ENCODE measurements at regions not wholly inside any gene's neighbourhood (a gene's known extent, or its start where the extent isn't known, plus 50 kb on each side); places are given as distances from the start of the nearest gene placed in this dataset.

GRCh38 chr3:103699228-103699627 is 1264.4 kb downstream of the ZPLD1 start:
- TF ChIP-seq, protein P1, sequence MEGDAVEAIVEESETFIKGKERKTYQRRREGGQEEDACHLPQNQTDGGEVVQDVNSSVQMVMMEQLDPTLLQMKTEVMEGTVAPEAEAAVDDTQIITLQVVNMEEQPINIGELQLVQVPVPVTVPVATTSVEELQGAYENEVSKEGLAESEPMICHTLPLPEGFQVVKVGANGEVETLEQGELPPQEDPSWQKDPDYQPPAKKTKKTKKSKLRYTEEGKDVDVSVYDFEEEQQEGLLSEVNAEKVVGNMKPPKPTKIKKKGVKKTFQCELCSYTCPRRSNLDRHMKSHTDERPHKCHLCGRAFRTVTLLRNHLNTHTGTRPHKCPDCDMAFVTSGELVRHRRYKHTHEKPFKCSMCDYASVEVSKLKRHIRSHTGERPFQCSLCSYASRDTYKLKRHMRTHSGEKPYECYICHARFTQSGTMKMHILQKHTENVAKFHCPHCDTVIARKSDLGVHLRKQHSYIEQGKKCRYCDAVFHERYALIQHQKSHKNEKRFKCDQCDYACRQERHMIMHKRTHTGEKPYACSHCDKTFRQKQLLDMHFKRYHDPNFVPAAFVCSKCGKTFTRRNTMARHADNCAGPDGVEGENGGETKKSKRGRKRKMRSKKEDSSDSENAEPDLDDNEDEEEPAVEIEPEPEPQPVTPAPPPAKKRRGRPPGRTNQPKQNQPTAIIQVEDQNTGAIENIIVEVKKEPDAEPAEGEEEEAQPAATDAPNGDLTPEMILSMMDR (IDR thresholded peaks at IDR 0.05; ENCODE audit: control insufficient read depth, extremely low read depth, insufficient read depth): no peak
- H3K4me3 ChIP-seq (ENCODE audit: low read depth, low read length): no peak overlapping the region
- DNase-seq (ENCODE audit: low read depth): peak; percentile 53

GRCh38 chr3:103705641-103706040 is 1270.8 kb downstream of the ZPLD1 start:
- no peak for DNase-seq (ENCODE audit: low read depth)
- H3K4me3 ChIP-seq (ENCODE audit: low read depth, low read length): no peak overlapping the region
- TF ChIP-seq, protein P1 (IDR thresholded peaks at IDR 0.05; ENCODE audit: control insufficient read depth, extremely low read depth, insufficient read depth): no peak

DNA sequence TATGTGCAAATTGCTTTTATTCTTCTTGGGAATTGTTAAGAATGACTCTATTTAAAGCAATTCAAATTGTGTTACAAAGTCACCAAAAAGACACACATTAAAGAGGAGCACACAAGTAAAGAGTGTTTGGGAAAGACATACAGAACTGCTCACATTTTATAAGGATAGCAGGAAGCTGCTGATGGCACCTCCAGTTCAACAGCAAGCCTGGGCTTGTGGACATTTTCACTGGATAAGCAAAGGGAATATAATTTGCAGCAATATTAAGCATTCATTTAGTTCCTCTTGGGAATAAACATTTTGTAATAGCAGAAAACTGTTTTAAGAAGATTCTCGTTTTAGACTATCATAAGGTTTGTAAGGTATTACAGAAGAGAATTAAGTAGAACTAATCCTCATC is 1271.9 kb downstream of the ZPLD1 start:
- H3K4me3 ChIP-seq (ENCODE audit: low read depth, low read length): no peak overlapping the region
- TF ChIP-seq, protein P1 (IDR thresholded peaks at IDR 0.05; ENCODE audit: control insufficient read depth, extremely low read depth, insufficient read depth): no peak
- no peak for DNase-seq (ENCODE audit: low read depth)

DNA sequence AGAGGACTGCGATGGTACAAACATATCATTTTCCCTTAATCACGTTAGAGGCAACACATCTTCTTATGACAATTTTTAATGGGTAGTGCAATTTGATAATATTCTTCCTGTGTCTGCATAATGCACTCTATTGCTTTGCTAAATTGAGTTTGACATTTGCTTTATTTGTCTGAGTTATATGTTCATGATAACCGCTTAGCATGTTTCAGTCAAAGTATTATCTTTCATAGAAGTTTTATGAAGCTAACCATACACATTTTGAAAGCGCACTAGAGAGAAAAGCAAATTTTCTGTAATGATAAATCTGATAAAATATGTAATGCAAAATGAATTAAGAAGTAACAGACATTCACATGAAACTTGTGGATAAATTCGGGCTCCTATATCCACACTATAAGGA is 1276.9 kb downstream of the ZPLD1 start:
- no peak for DNase-seq (ENCODE audit: low read depth)
- H3K4me3 ChIP-seq (ENCODE audit: low read depth, low read length): no peak overlapping the region
- TF ChIP-seq, protein P1 (IDR thresholded peaks at IDR 0.05; ENCODE audit: control insufficient read depth, extremely low read depth, insufficient read depth): no peak

DNA sequence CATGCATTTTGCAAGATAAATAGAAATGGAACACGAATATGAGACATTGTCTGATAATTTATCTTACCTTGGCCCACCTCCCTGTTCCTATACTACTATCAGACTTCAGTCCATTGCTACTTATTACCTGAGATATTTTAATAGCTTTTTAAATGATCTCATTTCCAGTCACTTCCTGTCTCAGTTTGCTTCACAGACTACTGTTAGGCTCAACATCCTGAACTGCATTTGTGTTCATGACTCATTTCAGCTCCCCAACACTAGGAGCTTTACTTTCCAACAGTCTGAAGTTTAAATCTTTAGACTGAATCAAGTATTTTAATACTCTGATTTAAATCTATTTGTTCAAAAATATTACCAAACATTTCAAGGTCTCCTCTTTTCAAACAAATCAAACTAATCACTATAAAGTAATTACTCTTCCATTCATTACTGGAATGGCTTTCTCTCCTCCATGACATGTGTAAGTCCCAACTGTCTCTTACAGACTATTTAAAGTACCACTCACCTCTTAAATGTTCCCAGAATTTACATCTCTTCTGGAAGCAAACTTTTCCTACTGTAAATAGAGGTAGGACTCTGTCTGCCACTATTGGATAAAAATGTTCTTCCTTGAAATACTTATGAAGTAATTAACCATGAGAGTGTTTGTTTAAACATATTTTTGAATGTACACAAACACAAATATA is 1277.6 kb downstream of the ZPLD1 start:
- TF ChIP-seq, protein P1 (IDR thresholded peaks at IDR 0.05; ENCODE audit: control insufficient read depth, extremely low read depth, insufficient read depth): no peak
- H3K4me3 ChIP-seq (ENCODE audit: low read depth, low read length): no peak overlapping the region
- DNase-seq (ENCODE audit: low read depth): no peak

DNA sequence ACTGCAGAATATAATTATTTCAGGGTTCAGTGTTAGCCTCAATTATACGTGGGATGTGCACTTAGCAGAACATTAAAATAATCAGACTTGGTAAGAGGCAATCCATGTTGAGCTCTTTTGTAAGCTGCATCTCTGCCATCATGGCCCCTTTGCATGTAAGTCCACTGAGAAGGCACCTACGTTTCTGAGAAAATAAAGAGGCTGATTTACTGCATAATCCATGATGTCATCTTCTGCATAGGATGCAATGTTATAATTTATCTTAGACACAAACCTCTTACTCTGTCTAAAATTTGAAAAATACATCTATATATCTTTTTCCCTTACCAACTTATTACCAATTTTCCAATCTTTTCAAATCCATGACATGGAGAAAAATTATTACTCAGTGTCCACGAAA is 1294.7 kb downstream of the ZPLD1 start:
- H3K4me3 ChIP-seq (ENCODE audit: low read depth, low read length): no peak overlapping the region
- DNase-seq (ENCODE audit: low read depth): no peak
- TF ChIP-seq, protein P1 (IDR thresholded peaks at IDR 0.05; ENCODE audit: control insufficient read depth, extremely low read depth, insufficient read depth): no peak

- TF ChIP-seq, protein P1 (IDR thresholded peaks at IDR 0.05; ENCODE audit: control insufficient read depth, extremely low read depth, insufficient read depth): no peak
- no peak for DNase-seq (ENCODE audit: low read depth)
These were observed 1295.9 kb downstream of the ZPLD1 start for GRCh38 chr3:103730744-103731143.

More at GRCh38 chr3:103730744-103731143, 1295.9 kb downstream of the ZPLD1 start:
- no peak overlapping the region for H3K4me3 ChIP-seq (ENCODE audit: low read depth, low read length)
